ENCODE measurements at regions not wholly inside any gene's neighbourhood (a gene's known extent, or its start where the extent isn't known, plus 50 kb on each side); places are given as distances from the start of the nearest gene placed in this dataset.

GRCh38 chr6:112481211-112481610 lies 134.1 kb downstream of the RFPL4B start:
- no peak overlapping the region for H3K4me3 ChIP-seq (ENCODE audit: low read depth, low read length)
- no peak for TF ChIP-seq CTCF (IDR thresholded peaks at IDR 0.05; ENCODE audit: insufficient read depth, low read depth, low read length)
- peak; percentile 38 for DNase-seq (ENCODE audit: low read depth)

DNA sequence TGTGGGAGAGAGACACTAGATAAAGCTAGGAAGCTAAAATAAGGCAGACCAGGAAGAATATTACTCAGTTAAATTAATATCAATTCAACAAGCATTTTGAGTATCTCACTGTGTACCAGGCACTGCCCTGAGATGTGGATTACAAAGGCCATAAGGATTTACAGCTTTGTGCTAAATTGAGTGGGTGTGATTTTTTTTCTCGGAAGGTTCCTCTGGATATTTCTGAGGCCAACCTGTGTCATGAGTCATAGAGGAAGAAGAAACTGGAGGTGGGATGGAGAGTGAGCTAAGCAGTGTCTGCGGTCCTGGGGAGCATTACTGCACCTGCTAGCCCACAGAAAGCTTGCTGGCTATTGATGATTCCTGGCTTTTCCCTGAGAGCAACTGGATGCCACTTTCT lies 135.2 kb downstream of the RFPL4B start:
- no peak for DNase-seq (ENCODE audit: low read depth)
- no peak overlapping the region for H3K4me3 ChIP-seq (ENCODE audit: low read depth, low read length)
- TF ChIP-seq CTCF (IDR thresholded peaks at IDR 0.05; ENCODE audit: insufficient read depth, low read depth, low read length) = no peak

DNA sequence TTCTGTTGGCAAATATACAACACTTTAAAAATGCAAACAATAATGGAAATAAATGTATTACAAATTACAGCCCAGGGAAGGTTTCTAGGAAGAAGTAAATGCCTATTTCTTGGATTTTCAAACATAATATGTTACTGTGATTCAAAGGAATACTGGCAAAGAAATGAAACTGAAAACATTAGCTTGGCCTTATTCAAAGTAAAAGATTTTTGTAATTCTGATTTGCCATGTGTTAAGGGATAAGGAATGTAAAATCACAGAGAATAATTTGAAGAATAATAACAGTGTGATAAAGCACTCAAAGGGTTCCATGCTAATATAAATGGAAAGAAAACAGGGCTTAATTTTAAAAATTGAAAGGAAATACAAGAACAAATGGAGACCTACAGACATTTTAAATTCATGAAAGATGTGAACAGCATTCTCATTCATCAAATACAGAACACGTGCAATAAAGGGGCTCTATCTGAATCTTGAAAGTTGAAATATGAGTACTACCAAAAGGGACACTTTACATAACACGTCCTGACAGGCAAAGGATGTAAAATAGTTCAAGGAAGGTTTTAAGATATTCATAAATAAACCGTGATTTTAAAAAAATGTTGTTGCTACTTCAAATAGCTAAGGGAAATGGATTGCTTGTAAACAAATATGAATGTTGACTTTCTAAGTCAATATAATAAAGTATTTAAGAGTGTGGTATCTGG lies 138.1 kb downstream of the RFPL4B start:
- DNase-seq (ENCODE audit: low read depth) = no peak
- no peak for TF ChIP-seq CTCF (IDR thresholded peaks at IDR 0.05; ENCODE audit: insufficient read depth, low read depth, low read length)

GRCh38 chr6:112485827-112486212 lies 138.7 kb downstream of the RFPL4B start:
- H3K4me3 ChIP-seq (ENCODE audit: low read depth, low read length) = no peak overlapping the region
- no peak for TF ChIP-seq CTCF (IDR thresholded peaks at IDR 0.05; ENCODE audit: insufficient read depth, low read depth, low read length)
- no peak for DNase-seq (ENCODE audit: low read depth)

More for the DNA sequence above, 138.1 kb downstream of the RFPL4B start:
- no peak overlapping the region for H3K4me3 ChIP-seq (ENCODE audit: low read depth, low read length)

DNA sequence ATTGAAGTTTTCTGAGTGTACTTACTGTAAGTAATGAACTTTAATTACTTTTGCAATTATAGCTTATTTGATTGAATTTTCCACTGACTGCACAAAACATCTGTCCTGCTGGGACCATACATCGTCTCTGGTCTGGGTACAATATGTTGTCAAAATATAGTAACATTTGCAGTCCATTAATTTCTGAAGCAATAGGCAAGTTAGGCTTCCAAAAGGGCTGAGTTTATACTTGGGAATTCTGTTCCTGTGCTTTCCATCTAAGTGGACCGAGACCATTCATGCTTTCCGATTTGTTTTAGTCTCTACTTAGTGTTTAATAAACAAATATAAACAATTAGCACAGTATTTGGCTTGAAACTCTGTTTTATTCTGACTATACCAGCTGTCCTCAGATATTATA lies 139.3 kb downstream of the RFPL4B start:
- TF ChIP-seq CTCF (IDR thresholded peaks at IDR 0.05; ENCODE audit: insufficient read depth, low read depth, low read length) = no peak
- no peak for DNase-seq (ENCODE audit: low read depth)
- no peak overlapping the region for H3K4me3 ChIP-seq (ENCODE audit: low read depth, low read length)

GRCh38 chr6:112488238-112488637 lies 141.1 kb downstream of the RFPL4B start:
- H3K4me3 ChIP-seq (ENCODE audit: low read depth, low read length) = no peak overlapping the region
- no peak for TF ChIP-seq CTCF (IDR thresholded peaks at IDR 0.05; ENCODE audit: insufficient read depth, low read depth, low read length)
- no peak for DNase-seq (ENCODE audit: low read depth)

DNA sequence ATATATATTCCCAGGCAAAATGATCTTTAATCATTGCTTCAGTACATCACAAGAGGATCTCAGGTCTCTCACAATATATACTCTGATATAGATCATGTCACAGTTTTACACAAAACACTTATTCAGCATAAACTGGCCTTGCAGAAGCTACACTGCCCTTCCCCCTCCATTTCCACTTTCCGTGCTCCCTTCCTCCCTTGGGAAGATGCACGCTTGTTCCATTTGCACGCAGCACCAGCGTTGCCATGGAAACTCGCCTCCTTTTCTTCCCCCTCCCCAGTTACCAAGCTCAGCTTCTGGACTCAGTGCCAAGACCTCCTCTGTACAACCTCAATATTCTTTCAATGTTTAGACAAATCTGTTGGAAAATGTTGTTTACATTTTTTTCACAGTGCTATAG lies 154.6 kb downstream of the RFPL4B start:
- H3K4me3 ChIP-seq (ENCODE audit: low read depth, low read length) = no peak overlapping the region

More for the DNA sequence above, 154.6 kb downstream of the RFPL4B start:
- TF ChIP-seq CTCF (IDR thresholded peaks at IDR 0.05; ENCODE audit: insufficient read depth, low read depth, low read length) = no peak
- DNase-seq (ENCODE audit: low read depth) = peak; percentile 52

Measured in fibroblast of villous mesenchyme (primary cell).